ENCODE measurements at regions not wholly inside any gene's neighbourhood (a gene's known extent, or its start where the extent isn't known, plus 50 kb on each side); places are given as distances from the start of the nearest gene placed in this dataset.

- Histone ChIP-seq H3K27me3 (replicated peaks; ENCODE audit: control insufficient read depth, insufficient read depth, low read length) (no peaks in the 10 kb centered on the region), H3K36me3 (ENCODE audit: control insufficient read depth, insufficient read depth, low read length) (no peaks in the 10 kb centered on the region), H3K4me3 (replicated peaks; ENCODE audit: low read depth, low read length) (no peak overlapping the region)
- no peak for TF ChIP-seq CTCF (IDR thresholded peaks at IDR 0.05; ENCODE audit: insufficient read depth, low read length, poor library complexity, severe bottlenecking)
- no peak for DNase-seq (ENCODE audit: extremely low read depth, insufficient read length)
Measured at GRCh38 chr2:62330959-62331358, 135.0 kb downstream of the B3GNT2 start.

GRCh38 chr2:62329797-62330196 is 133.9 kb downstream of the B3GNT2 start:
- no peak for DNase-seq (ENCODE audit: extremely low read depth, insufficient read length)
- no peak for TF ChIP-seq CTCF (IDR thresholded peaks at IDR 0.05; ENCODE audit: insufficient read depth, low read length, poor library complexity, severe bottlenecking)
- H3K36me3 ChIP-seq (ENCODE audit: control insufficient read depth, insufficient read depth, low read length) = no peaks in the 10 kb centered on the region

GRCh38 chr2:62326735-62327134 is 130.8 kb downstream of the B3GNT2 start:
- Histone ChIP-seq H3K4me3 (replicated peaks; ENCODE audit: low read depth, low read length) (no peak overlapping the region), H3K36me3 (ENCODE audit: control insufficient read depth, insufficient read depth, low read length) (no peaks in the 10 kb centered on the region), H3K27me3 (replicated peaks; ENCODE audit: control insufficient read depth, insufficient read depth, low read length) (no peaks in the 10 kb centered on the region)
- no peak for TF ChIP-seq CTCF (IDR thresholded peaks at IDR 0.05; ENCODE audit: insufficient read depth, low read length, poor library complexity, severe bottlenecking)
- no peak for DNase-seq (ENCODE audit: extremely low read depth, insufficient read length)

More at GRCh38 chr2:62329797-62330196, 133.9 kb downstream of the B3GNT2 start:
- Histone ChIP-seq H3K4me3 (replicated peaks; ENCODE audit: low read depth, low read length) (no peak overlapping the region), H3K27me3 (replicated peaks; ENCODE audit: control insufficient read depth, insufficient read depth, low read length) (no peaks in the 10 kb centered on the region)

- Histone ChIP-seq H3K27me3 (replicated peaks; ENCODE audit: control insufficient read depth, insufficient read depth, low read length) (no peaks in the 10 kb centered on the region), H3K36me3 (ENCODE audit: control insufficient read depth, insufficient read depth, low read length) (no peaks in the 10 kb centered on the region), H3K4me3 (replicated peaks; ENCODE audit: low read depth, low read length) (no peak overlapping the region)
- no peak for TF ChIP-seq CTCF (IDR thresholded peaks at IDR 0.05; ENCODE audit: insufficient read depth, low read length, poor library complexity, severe bottlenecking)
- no peak for DNase-seq (ENCODE audit: extremely low read depth, insufficient read length)
Measured at GRCh38 chr2:62325398-62325797, 129.5 kb downstream of the B3GNT2 start.

GRCh38 chr2:62321380-62322289 is 125.7 kb downstream of the B3GNT2 start:
- Histone ChIP-seq H3K4me3 (replicated peaks; ENCODE audit: low read depth, low read length) (no peak overlapping the region), H3K36me3 (ENCODE audit: control insufficient read depth, insufficient read depth, low read length) (no peaks in the 10 kb centered on the region), H3K27me3 (replicated peaks; ENCODE audit: control insufficient read depth, insufficient read depth, low read length) (no peaks in the 10 kb centered on the region)
- TF ChIP-seq CTCF (IDR thresholded peaks at IDR 0.05; ENCODE audit: insufficient read depth, low read length, poor library complexity, severe bottlenecking) = no peak
- DNase-seq (ENCODE audit: extremely low read depth, insufficient read length) = no peak

Data from GM06990 (cell line).